PC-3 (cell line): ENCODE measurements at regions not wholly inside any gene's neighbourhood (a gene's known extent, or its start where the extent isn't known, plus 50 kb on each side); places are given as distances from the start of the nearest gene placed in this dataset.

Experiments
- ATAC-seq: fragments of 200-7000 bp; cut with Tn5 transposase; 2 replicates; pipeline ENCODE4 v1.9.1; 2020; ENCODE audit warnings: mild to moderate bottlenecking, moderate library complexity
- BruUV-seq: library from RNA; stranded (reverse); fragments of 400-500 nt; replicated peaks from 2 replicates; lab custom pipeline; 2021; lab: Mats Ljungman, UMichigan
- CTCF ChIA-PET: fragments of 300-600 bp; sonication (Branson Sonifier 250); formaldehyde crosslinking; loops from one replicate; lab custom pipeline; 2022; ENCODE audit warnings: antibody characterized with exemption; lab: Charles Lee
- POLR2A ChIA-PET: fragments of 300-600 bp; sonication (Branson Sonifier 250); formaldehyde crosslinking; loops from one replicate; lab custom pipeline; 2022; ENCODE audit warnings: antibody characterized with exemption; ENCODE audit not compliant: unreplicated experiment; lab: Charles Lee
- DNase-seq: peaks from one replicate; pipeline ENCODE4 v3.0.0-alpha.2; 2015
- H2AFZ ChIP-seq: fragments of 300-600 bp; sonication (generic); 2 replicates; pipeline ENCODE4 v1.6.0; 2016; ENCODE audit warnings: antibody characterized with exemption, low read length
- H3F3A ChIP-seq: fragments of 300-600 bp; sonication (generic); one replicate; pipeline ENCODE4 v1.6.0; 2017; ENCODE audit warnings: antibody characterized with exemption, low read length, control low read depth, mild to moderate bottlenecking; ENCODE audit not compliant: unreplicated experiment
- H3K27ac ChIP-seq: fragments of 300-600 bp; sonication (generic); 2 replicates; pipeline ENCODE4 v1.5.1; 2016; ENCODE audit warnings: mild to moderate bottlenecking, low read length
- H3K27me3 ChIP-seq: fragments of 300-600 bp; sonication (generic); 2 replicates; pipeline ENCODE4 v1.6.1; 2016; ENCODE audit warnings: low read length, mixed read lengths
- H3K36me3 ChIP-seq: fragments of 300-600 bp; sonication (generic); 2 replicates; pipeline ENCODE4 v1.6.1; 2016; ENCODE audit warnings: low read depth, mixed run types, low read length, mixed read lengths
- H3K4me1 ChIP-seq: fragments of 300-600 bp; sonication (generic); 2 replicates; pipeline ENCODE4 v1.5.1; 2016; ENCODE audit warnings: low read length; ENCODE audit not compliant: insufficient read depth
- H3K4me2 ChIP-seq: fragments of 300-600 bp; sonication (generic); 2 replicates; pipeline ENCODE4 v1.6.0; 2016; ENCODE audit warnings: low read length
- H3K4me3 ChIP-seq: fragments of 300-600 bp; sonication (generic); 2 replicates; pipeline ENCODE4 v1.5.1; 2016; ENCODE audit warnings: mild to moderate bottlenecking, low read length, mixed read lengths
- H3K79me2 ChIP-seq: fragments of 300-600 bp; sonication (generic); 2 replicates; pipeline ENCODE4 v1.6.1; 2017; ENCODE audit warnings: low read length, mixed read lengths
- H3K9ac ChIP-seq: fragments of 300-600 bp; sonication (generic); 2 replicates; pipeline ENCODE4 v1.6.0; 2016; ENCODE audit warnings: mild to moderate bottlenecking, low read length
- H3K9me2 ChIP-seq: fragments of 300-600 bp; sonication (generic); replicated peaks from 2 replicates; pipeline ENCODE4 v1.6.1; 2016; ENCODE audit warnings: mixed run types, low read length, mixed read lengths
- H3K9me3 ChIP-seq: fragments of 300-600 bp; sonication (generic); 2 replicates; pipeline ENCODE4 v1.6.1; 2016; ENCODE audit warnings: low read length, mixed read lengths
- H4K20me1 ChIP-seq: fragments of 300-600 bp; sonication (generic); 2 replicates; pipeline ENCODE4 v1.6.1; 2016; ENCODE audit warnings: low read length, mixed read lengths
- EZH2 ChIP-seq: fragments of 300-600 bp; sonication (generic); IDR thresholded peaks from one replicate; pipeline ENCODE4 v1.6.1; 2017; ENCODE audit warnings: antibody characterized with exemption, mild to moderate bottlenecking, low read length; ENCODE audit not compliant: unreplicated experiment
- EZH2phosphoT487 ChIP-seq: fragments of 300-600 bp; sonication (generic); IDR thresholded peaks from 2 replicates; pipeline ENCODE4 v1.6.1; 2018; ENCODE audit warnings: mild to moderate bottlenecking, antibody characterized with exemption, low read length, borderline replicate concordance
- intact Hi-C: fragments of 100-400 bp; cut with micrococcal nuclease; formaldehyde crosslinking; loops from 2 replicates; pipeline ENCODE4 v1.9.0; 2023
- TF ChIP-seq, protein P1 (sequence below): fragments of 300-600 bp; sonication (generic); conservative IDR thresholded peaks from 2 replicates; pipeline ENCODE4 v1.5.1; 2017; ENCODE audit warnings: antibody characterized with exemption, low read depth, mild to moderate bottlenecking, low read length

DNA sequence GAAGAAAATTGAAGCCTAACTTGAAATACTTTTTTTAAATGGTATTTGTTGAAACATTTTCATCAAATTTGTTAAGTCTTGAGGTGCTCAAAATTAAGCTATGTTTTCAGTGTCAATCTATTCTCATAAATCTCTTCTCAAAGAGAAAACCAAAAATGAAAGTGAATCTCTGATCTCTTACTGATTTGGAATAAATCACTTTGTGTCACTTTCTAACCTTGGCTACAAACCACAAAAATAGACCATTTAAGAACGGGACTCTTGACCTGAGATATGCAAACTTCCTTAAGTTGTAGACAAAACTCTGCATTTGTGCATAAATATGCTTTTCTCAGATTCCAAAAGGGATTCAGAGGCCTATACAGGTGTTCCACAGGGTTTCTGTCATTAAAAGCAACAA, 192.9 kb downstream of the SEC23A start:
- BruUV-seq = no TSS peak

DNA sequence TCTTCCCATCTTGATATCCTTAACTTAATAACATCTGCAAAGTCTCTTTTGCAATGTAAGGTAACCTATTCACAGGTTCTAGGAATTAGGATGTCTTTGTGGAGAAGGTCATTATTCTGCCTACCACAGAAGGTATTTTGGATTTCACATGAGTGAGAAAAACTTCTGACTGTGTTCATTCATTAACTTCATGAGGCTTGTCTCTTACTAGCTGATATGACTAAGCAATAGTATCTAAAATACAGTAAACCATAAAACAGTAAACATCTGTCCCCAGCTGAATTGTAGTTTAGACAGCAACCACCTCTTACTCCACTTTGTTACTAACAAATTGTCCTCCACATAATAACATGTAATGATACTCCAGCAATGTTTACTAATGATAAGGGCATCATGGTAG, 198.1 kb downstream of the SEC23A start:
- TF ChIP-seq, protein P1, sequence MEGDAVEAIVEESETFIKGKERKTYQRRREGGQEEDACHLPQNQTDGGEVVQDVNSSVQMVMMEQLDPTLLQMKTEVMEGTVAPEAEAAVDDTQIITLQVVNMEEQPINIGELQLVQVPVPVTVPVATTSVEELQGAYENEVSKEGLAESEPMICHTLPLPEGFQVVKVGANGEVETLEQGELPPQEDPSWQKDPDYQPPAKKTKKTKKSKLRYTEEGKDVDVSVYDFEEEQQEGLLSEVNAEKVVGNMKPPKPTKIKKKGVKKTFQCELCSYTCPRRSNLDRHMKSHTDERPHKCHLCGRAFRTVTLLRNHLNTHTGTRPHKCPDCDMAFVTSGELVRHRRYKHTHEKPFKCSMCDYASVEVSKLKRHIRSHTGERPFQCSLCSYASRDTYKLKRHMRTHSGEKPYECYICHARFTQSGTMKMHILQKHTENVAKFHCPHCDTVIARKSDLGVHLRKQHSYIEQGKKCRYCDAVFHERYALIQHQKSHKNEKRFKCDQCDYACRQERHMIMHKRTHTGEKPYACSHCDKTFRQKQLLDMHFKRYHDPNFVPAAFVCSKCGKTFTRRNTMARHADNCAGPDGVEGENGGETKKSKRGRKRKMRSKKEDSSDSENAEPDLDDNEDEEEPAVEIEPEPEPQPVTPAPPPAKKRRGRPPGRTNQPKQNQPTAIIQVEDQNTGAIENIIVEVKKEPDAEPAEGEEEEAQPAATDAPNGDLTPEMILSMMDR = no peak
- TF ChIP-seq EZH2phosphoT487 (no peak), EZH2 (no peak)
- ChIA-PET POLR2A (no interaction called here), CTCF (no interaction called here)
- Histone ChIP-seq H3K9me2 (no peaks in the 10 kb centered on the region), H3K9ac (no peak overlapping the region), H3K4me3 (no peak overlapping the region), H4K20me1 (no peaks in the 10 kb centered on the region), H3F3A (no peaks in the 10 kb centered on the region), H3K27ac (no peak overlapping the region), H2AFZ (no peak overlapping the region), H3K4me1 (peaks cover 19% of the 10 kb centered on the region), H3K36me3 (no peaks in the 10 kb centered on the region), H3K79me2 (no peaks in the 10 kb centered on the region), H3K9me3 (no peaks in the 10 kb centered on the region), H3K27me3 (no peaks in the 10 kb centered on the region), H3K4me2 (no peak overlapping the region)
- ATAC-seq (no peak), DNase-seq (no peak)
- no TSS peak for BruUV-seq
- intact Hi-C loops = no loop called here

More for the DNA sequence above, 192.9 kb downstream of the SEC23A start:
- no peaks in the 10 kb centered on the region for H3K27me3 ChIP-seq
- H3F3A ChIP-seq = no peaks in the 10 kb centered on the region
- no peak overlapping the region for H3K27ac ChIP-seq
- DNase-seq = no peak
- TF ChIP-seq EZH2phosphoT487 = no peak
- ATAC-seq = no peak
- H3K4me1 ChIP-seq = no peaks in the 10 kb centered on the region
- no peaks in the 10 kb centered on the region for H4K20me1 ChIP-seq
- H3K9ac ChIP-seq = no peak overlapping the region
- H3K4me2 ChIP-seq = no peak overlapping the region
- no peaks in the 10 kb centered on the region for H3K9me3 ChIP-seq
- intact Hi-C loops = no loop called here
- H3K79me2 ChIP-seq = no peaks in the 10 kb centered on the region
- no peaks in the 10 kb centered on the region for H3K36me3 ChIP-seq
- POLR2A ChIA-PET = no interaction called here
- H2AFZ ChIP-seq = no peak overlapping the region
- CTCF ChIA-PET = no interaction called here
- no peak overlapping the region for H3K4me3 ChIP-seq
- no peaks in the 10 kb centered on the region for H3K9me2 ChIP-seq

DNA sequence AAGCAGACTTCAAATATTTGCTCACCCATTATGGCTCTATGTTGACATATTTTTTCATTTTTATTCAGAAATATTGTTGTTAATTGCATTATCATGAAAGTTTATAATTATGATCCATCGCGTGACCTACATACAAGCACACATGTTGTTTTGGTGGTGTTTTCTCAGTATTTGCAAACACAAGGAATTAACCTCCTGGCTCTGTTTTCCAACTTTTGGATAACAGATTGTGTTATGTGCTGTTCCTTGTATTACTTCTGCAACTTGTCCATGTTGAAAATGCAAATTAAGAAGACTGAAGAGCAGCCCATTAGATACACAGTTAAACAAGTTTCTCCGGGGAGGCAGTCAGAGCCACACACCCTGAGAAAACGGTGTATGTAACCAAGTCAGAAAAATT, 201.2 kb downstream of the SEC23A start:
- H3K27me3 ChIP-seq = no peaks in the 10 kb centered on the region
- H4K20me1 ChIP-seq = no peaks in the 10 kb centered on the region
- DNase-seq = no peak
- no peaks in the 10 kb centered on the region for H3F3A ChIP-seq
- no peak overlapping the region for H3K27ac ChIP-seq
- H3K4me2 ChIP-seq = peak overlapping the region; percentile 41
- H3K4me1 ChIP-seq = peaks cover 19% of the 10 kb centered on the region
- H3K9me3 ChIP-seq = no peaks in the 10 kb centered on the region
- no peaks in the 10 kb centered on the region for H3K36me3 ChIP-seq
- no peaks in the 10 kb centered on the region for H3K9me2 ChIP-seq
- no TSS peak for BruUV-seq
- ATAC-seq = no peak
- H3K4me3 ChIP-seq = no peak overlapping the region
- H3K79me2 ChIP-seq = no peaks in the 10 kb centered on the region
- intact Hi-C loops = loop anchor here (1.0 kb wide), 1 partner anchor 50 kb away; no protein-coding TSS in a partner anchor
- no peak overlapping the region for H2AFZ ChIP-seq
- TF ChIP-seq EZH2 (no peak), EZH2phosphoT487 (no peak)
- TF ChIP-seq, protein P1 = no peak
- H3K9ac ChIP-seq = no peak overlapping the region
- ChIA-PET POLR2A (interaction anchor here (0.6 kb wide), 1 partner anchor 148 kb away, joined by 3 read pairs; no protein-coding TSS in a partner anchor), CTCF (no interaction called here)
